ENCODE measurements at regions not wholly inside any gene's neighbourhood (a gene's known extent, or its start where the extent isn't known, plus 50 kb on each side); places are given as distances from the start of the nearest gene placed in this dataset.

- ChIA-PET CTCF (no interaction called here), POLR2A (no interaction called here)
- no peak for DNase-seq (ENCODE audit: extremely low spot score)
- no peak for TF ChIP-seq CTCF (IDR thresholded peaks at IDR 0.05; ENCODE audit: control extremely low read depth, extremely low read depth, low read depth, missing control alignments)
These were observed 52.1 kb upstream of the RASD2 start for GRCh38 chr22:35488513-35488912.

- CTCF ChIA-PET = no interaction called here
These were observed 51.4 kb upstream of the RASD2 start for GRCh38 chr22:35489239-35489638.

More at GRCh38 chr22:35489239-35489638, 51.4 kb upstream of the RASD2 start:
- no peak for DNase-seq (ENCODE audit: extremely low spot score)
- TF ChIP-seq CTCF (IDR thresholded peaks at IDR 0.05; ENCODE audit: control extremely low read depth, extremely low read depth, low read depth, missing control alignments) = no peak
- POLR2A ChIA-PET = no interaction called here

All from GM10248 (cell line).